BE2C (cell line): ENCODE measurements at regions not wholly inside any gene's neighbourhood (a gene's known extent, or its start where the extent isn't known, plus 50 kb on each side); places are given as distances from the start of the nearest gene placed in this dataset.
"Not testable (repeated sequence)": the region's sequence is repeated elsewhere in the genome, so short reads cannot be mapped to it uniquely, and the experiment has no call there.

Source experiments
- DNase-seq: peaks from one replicate; pipeline ENCODE4 v3.0.0-alpha.2; 2020
- H3K27me3 ChIP-seq: fragments of 250-450 bp; sonication (Bioruptor Pico); 2 replicates; pipeline ENCODE4 v1.5.1; 2020; ENCODE audit warnings: mild to moderate bottlenecking
- H3K36me3 ChIP-seq: fragments of 250-450 bp; sonication (Bioruptor Pico); 2 replicates; pipeline ENCODE4 v1.5.1; 2020; ENCODE audit warnings: mild to moderate bottlenecking
- H3K4me1 ChIP-seq: fragments of 250-450 bp; sonication (Bioruptor Pico); 2 replicates; pipeline ENCODE4 v1.5.1; 2020
- H3K4me3 ChIP-seq: 2 replicates; pipeline ENCODE4 v1.5.1; 2011; ENCODE audit warnings: low read depth, low read length
- H3K9me3 ChIP-seq: fragments of 250-450 bp; sonication (Bioruptor Pico); 2 replicates; pipeline ENCODE4 v1.5.1; 2020
- CTCF ChIP-seq: IDR thresholded peaks from 2 replicates; pipeline ENCODE4 v1.5.1; 2012; ENCODE audit warnings: mild to moderate bottlenecking, low read depth, low read length

GRCh38 chr10:52574697-52575096, 197.9 kb downstream of the MBL2 start:
- no peak for TF ChIP-seq CTCF
- no peaks in the 10 kb centered on the region for H3K27me3 ChIP-seq
- H3K36me3 ChIP-seq = no peaks in the 10 kb centered on the region
- no peak overlapping the region for H3K4me3 ChIP-seq
- DNase-seq = no peak
- no peaks in the 10 kb centered on the region for H3K4me1 ChIP-seq
- no peaks in the 10 kb centered on the region for H3K9me3 ChIP-seq

- Histone ChIP-seq H3K36me3 (no peaks in the 10 kb centered on the region), H3K27me3 (no peaks in the 10 kb centered on the region), H3K9me3 (no peaks in the 10 kb centered on the region), H3K4me1 (no peaks in the 10 kb centered on the region), H3K4me3 (no peak overlapping the region)
- no peak for TF ChIP-seq CTCF
- DNase-seq = no peak
Observed at GRCh38 chr10:52577047-52577446, 195.5 kb downstream of the MBL2 start.

GRCh38 chr10:52578871-52579405, 193.6 kb downstream of the MBL2 start:
- Histone ChIP-seq H3K4me1 (no peaks in the 10 kb centered on the region), H3K4me3 (no peak overlapping the region), H3K9me3 (no peaks in the 10 kb centered on the region), H3K27me3 (no peaks in the 10 kb centered on the region), H3K36me3 (no peaks in the 10 kb centered on the region)
- no peak for DNase-seq
- TF ChIP-seq CTCF = no peak

- H3K4me3 ChIP-seq, DNase-seq, H3K36me3 ChIP-seq, H3K9me3 ChIP-seq, H3K4me1 ChIP-seq, H3K27me3 ChIP-seq: not testable (repeated sequence)
Observed at GRCh38 chr10:52581636-52582035, 190.9 kb downstream of the MBL2 start.

- DNase-seq = no peak
- no peaks in the 10 kb centered on the region for H3K27me3 ChIP-seq
- H3K4me3 ChIP-seq = no peak overlapping the region
- no peaks in the 10 kb centered on the region for H3K36me3 ChIP-seq
- no peaks in the 10 kb centered on the region for H3K9me3 ChIP-seq
- TF ChIP-seq CTCF = no peak
- no peaks in the 10 kb centered on the region for H3K4me1 ChIP-seq
Observed at GRCh38 chr10:52583336-52583735, 189.2 kb downstream of the MBL2 start.

- Histone ChIP-seq H3K4me3 (no peak overlapping the region), H3K4me1 (no peaks in the 10 kb centered on the region), H3K27me3 (no peaks in the 10 kb centered on the region), H3K9me3 (no peaks in the 10 kb centered on the region), H3K36me3 (no peaks in the 10 kb centered on the region)
- DNase-seq = no peak
- TF ChIP-seq CTCF = no peak
Observed at GRCh38 chr10:52586710-52587109, 185.9 kb downstream of the MBL2 start.
